22Rv1 (cell line): ENCODE measurements at regions not wholly inside any gene's neighbourhood (a gene's known extent, or its start where the extent isn't known, plus 50 kb on each side); places are given as distances from the start of the nearest gene placed in this dataset.

Experiments used
- CTCF ChIP-seq: fragments of 450-650 bp; IDR thresholded peaks from 2 replicates; pipeline ENCODE4 v1.5.1; 2017; ENCODE audit warnings: mild to moderate bottlenecking
- ZFX ChIP-seq: fragments of 450-650 bp; IDR thresholded peaks from 2 replicates; pipeline ENCODE4 v1.6.1; 2017; ENCODE audit warnings: antibody characterized with exemption, borderline replicate concordance

- TF ChIP-seq CTCF: no peak
- TF ChIP-seq ZFX: no peak
These were observed 909.3 kb upstream of the CDH10 start for GRCh38 chr5:25554077-25554476.
